GM12878 (cell line): ENCODE measurements at regions not wholly inside any gene's neighbourhood (a gene's known extent, or its start where the extent isn't known, plus 50 kb on each side); places are given as distances from the start of the nearest gene placed in this dataset.
A peak's percentile ranks its signal among the peaks of the same experiment; 100 is the strongest.

Experiments used
- ATF7 ChIP-seq: fragments of 450-650 bp; IDR thresholded peaks from 2 replicates; pipeline ENCODE4 v1.6.1; 2016; ENCODE audit warnings: low read depth, mild to moderate bottlenecking
- CBX3 ChIP-seq: fragments of 200-600 bp; sonication (generic); IDR thresholded peaks from 2 replicates; pipeline ENCODE4 v1.6.1; 2016; ENCODE audit warnings: low read depth, borderline replicate concordance
- CHD1 ChIP-seq: IDR thresholded peaks from 2 replicates; pipeline ENCODE4 v1.6.1; 2012; ENCODE audit warnings: low read depth, low read length, improper control_type of control experiment
- DPF2 ChIP-seq: fragments of 450-650 bp; IDR thresholded peaks from 2 replicates; pipeline ENCODE4 v1.6.1; 2017; ENCODE audit warnings: mild to moderate bottlenecking
- EED ChIP-seq: sonication (generic); IDR thresholded peaks from 2 replicates; pipeline ENCODE4 v1.6.1; 2016; ENCODE audit warnings: antibody characterized with exemption, low read depth
- FOXM1 ChIP-seq: IDR thresholded peaks from 2 replicates; pipeline ENCODE4 v1.6.1; 2012; ENCODE audit warnings: low read depth, mild to moderate bottlenecking, inconsistent platforms, low read length, moderate library complexity
- GATAD2B ChIP-seq: fragments of 450-650 bp; conservative IDR thresholded peaks from 2 replicates; pipeline ENCODE4 v1.6.1; 2017; ENCODE audit warnings: low read depth, mild to moderate bottlenecking, moderate library complexity
- IRF5 ChIP-seq: fragments of 450-650 bp; IDR thresholded peaks from 2 replicates; pipeline ENCODE4 v1.6.1; 2017; ENCODE audit warnings: borderline replicate concordance
- MEF2A ChIP-seq: IDR thresholded peaks from 2 replicates; pipeline ENCODE4 v1.6.1; 2011; ENCODE audit warnings: low read depth, mild to moderate bottlenecking, low read length, moderate library complexity; ENCODE audit not compliant: insufficient read depth
- MTA2 ChIP-seq: fragments of 450-650 bp; IDR thresholded peaks from 2 replicates; pipeline ENCODE4 v1.6.1; 2016; ENCODE audit warnings: low read depth, mild to moderate bottlenecking, moderate library complexity
- NFIC ChIP-seq: IDR thresholded peaks from 2 replicates; pipeline ENCODE4 v1.6.1; 2012; ENCODE audit warnings: low read depth, mild to moderate bottlenecking, inconsistent platforms, low read length, moderate library complexity
- PAX5 ChIP-seq: IDR thresholded peaks from 2 replicates; pipeline ENCODE4 v1.6.1; 2011; ENCODE audit warnings: low read depth, low read length, borderline replicate concordance
- PRDM15 ChIP-seq: fragments of 450-650 bp; formaldehyde crosslinking; IDR thresholded peaks from 2 replicates; pipeline ENCODE4 v1.4.0; 2020; ENCODE audit warnings: mild to moderate bottlenecking, moderate library complexity
- RELB ChIP-seq: fragments of 450-650 bp; IDR thresholded peaks from 2 replicates; pipeline ENCODE4 v1.6.1; 2017; ENCODE audit warnings: low read depth, mild to moderate bottlenecking, moderate library complexity
- SKIL ChIP-seq: fragments of 450-650 bp; IDR thresholded peaks from 2 replicates; pipeline ENCODE4 v1.6.1; 2017; ENCODE audit warnings: mild to moderate bottlenecking, low read depth, inconsistent platforms; ENCODE audit not compliant: poor library complexity, severe bottlenecking
- SUPT20H ChIP-seq: IDR thresholded peaks from 2 replicates; pipeline ENCODE4 v1.6.1; 2011; ENCODE audit warnings: low read depth, mild to moderate bottlenecking, low read length, moderate library complexity, borderline replicate concordance; ENCODE audit not compliant: control insufficient read depth
- TAF1 ChIP-seq: IDR thresholded peaks from 2 replicates; pipeline ENCODE4 v1.6.1; 2011; ENCODE audit warnings: mild to moderate bottlenecking, low read depth, low read length, borderline replicate concordance
- WRNIP1 ChIP-seq: IDR thresholded peaks from 2 replicates; pipeline ENCODE4 v1.6.1; 2011; ENCODE audit warnings: low read depth, low read length, improper control_type of control experiment, borderline replicate concordance
- ZNF217 ChIP-seq: fragments of 450-650 bp; IDR thresholded peaks from 2 replicates; pipeline ENCODE4 v1.6.1; 2017; ENCODE audit warnings: antibody characterized with exemption, mild to moderate bottlenecking
- ZNF384 ChIP-seq: IDR thresholded peaks from 2 replicates; pipeline ENCODE4 v1.6.1; 2012; ENCODE audit warnings: low read depth, mild to moderate bottlenecking, low read length, improper control_type of control experiment, borderline replicate concordance

GRCh38 chr1:157307491-157307890 lies 169.3 kb upstream of the ETV3 start (continued):
- TF ChIP-seq MEF2A, result no peak
- no peak for TF ChIP-seq CHD1
- peak; percentile 94 for TF ChIP-seq EED
- TF ChIP-seq ZNF384, result no peak
- TF ChIP-seq SKIL, result no peak
- peak; percentile 59; the same call in 1 of the 2 replicates for TF ChIP-seq GATAD2B
- no peak for TF ChIP-seq PRDM15 (CRISPR knock-in tag)
- no peak for TF ChIP-seq FOXM1
- no peak for TF ChIP-seq TAF1
- TF ChIP-seq DPF2, result peak; percentile 85
- TF ChIP-seq NFIC, result 0 out of 2 replicates have a peak, but pooled peaks have one; percentile 18
- TF ChIP-seq RELB, result peak; percentile 82
- TF ChIP-seq WRNIP1, result no peak
- no peak for TF ChIP-seq SUPT20H
- TF ChIP-seq MTA2, result peak; percentile 77
- TF ChIP-seq PAX5, result no peak
- TF ChIP-seq CBX3, result no peak
- TF ChIP-seq IRF5, result no peak
- TF ChIP-seq ATF7, result no peak
- TF ChIP-seq ZNF217, result no peak
